IMR-90 (cell line): ENCODE measurements at regions not wholly inside any gene's neighbourhood (a gene's known extent, or its start where the extent isn't known, plus 50 kb on each side); places are given as distances from the start of the nearest gene placed in this dataset.

Source experiments
- ATAC-seq: fragments of 200-7000 bp; cut with Tn5 transposase; 2 replicates; pipeline ENCODE4 v1.9.1; 2020; ENCODE audit warnings: low read depth, mild to moderate bottlenecking, moderate library complexity
- BruUV-seq: library from RNA; stranded (reverse); fragments of 400-500 nt; replicated peaks from 2 replicates; lab custom pipeline; 2021; lab: Mats Ljungman, UMichigan
- CTCF ChIA-PET: fragments of 300-600 bp; formaldehyde crosslinking; extraction: SDS; loops from one replicate; lab custom pipeline; 2021; ENCODE audit warnings: antibody characterized with exemption; lab: Yijun Ruan, JAX
- POLR2A ChIA-PET: fragments of 300-600 bp; sonication (Branson Sonifier 250); formaldehyde crosslinking; loops from one replicate; lab custom pipeline; 2022; ENCODE audit warnings: antibody characterized with exemption; ENCODE audit not compliant: unreplicated experiment; lab: Charles Lee
- DNase-seq: peaks from one replicate; pipeline ENCODE4 v3.0.0; 2013
- H2AFZ ChIP-seq: replicated peaks from 2 replicates; pipeline ENCODE3; 2013; ENCODE audit warnings: low read length, mild to moderate bottlenecking; ENCODE audit not compliant: poor library complexity
- H2AK5ac ChIP-seq: 2 replicates; pipeline ENCODE4 v1.6.1; 2013; ENCODE audit warnings: low read depth, low read length, inconsistent platforms
- H2AK9ac ChIP-seq: replicated peaks from 2 replicates; pipeline ENCODE3; 2013; ENCODE audit warnings: mild to moderate bottlenecking, low read depth, low read length, moderate library complexity; ENCODE audit not compliant: poor library complexity
- H2BK120ac ChIP-seq: 2 replicates; pipeline ENCODE4 v1.6.1; 2013; ENCODE audit warnings: low read depth, low read length, inconsistent platforms
- H2BK15ac ChIP-seq: 3 replicates; pipeline ENCODE4 v1.6.1; 2013; ENCODE audit warnings: low read depth, low read length, inconsistent platforms
- H2BK20ac ChIP-seq: 2 replicates; pipeline ENCODE4 v1.6.1; 2013; ENCODE audit warnings: low read depth, mild to moderate bottlenecking, inconsistent platforms, low read length, moderate library complexity
- H2BK5ac ChIP-seq: 2 replicates; pipeline ENCODE4 v1.6.1; 2013; ENCODE audit warnings: mild to moderate bottlenecking, low read depth, low read length, inconsistent platforms; ENCODE audit not compliant: poor library complexity, severe bottlenecking
- H3K14ac ChIP-seq: replicated peaks from 2 replicates; pipeline ENCODE4 v1.6.1; 2013; ENCODE audit warnings: low read depth, low read length, inconsistent platforms
- H3K18ac ChIP-seq: 2 replicates; pipeline ENCODE4 v1.6.1; 2013; ENCODE audit warnings: low read depth, low read length, control low read depth
- H3K23ac ChIP-seq: 2 replicates; pipeline ENCODE4 v1.6.1; 2013; ENCODE audit warnings: low read depth, low read length, inconsistent platforms
- H3K27ac ChIP-seq: 2 replicates; pipeline ENCODE4 v1.5.1; 2013; ENCODE audit warnings: mild to moderate bottlenecking, control low read depth, low read length; ENCODE audit not compliant: insufficient read depth
- H3K27me3 ChIP-seq: 2 replicates; pipeline ENCODE4 v1.6.1; 2013; ENCODE audit warnings: low read length; ENCODE audit not compliant: control insufficient read depth, insufficient read depth
- H3K36me3 ChIP-seq: 2 replicates; pipeline ENCODE4 v1.6.1; 2013; ENCODE audit warnings: low read length, mixed read lengths; ENCODE audit not compliant: control insufficient read depth, insufficient read depth
- H3K4ac ChIP-seq: 2 replicates; pipeline ENCODE4 v1.6.1; 2013; ENCODE audit warnings: low read depth, low read length, inconsistent platforms
- H3K4me1 ChIP-seq: 2 replicates; pipeline ENCODE4 v1.6.1; 2013; ENCODE audit warnings: low read length, mixed read lengths; ENCODE audit not compliant: control insufficient read depth, insufficient read depth
- H3K4me2 ChIP-seq: 2 replicates; pipeline ENCODE4 v1.6.1; 2013; ENCODE audit warnings: low read depth, mild to moderate bottlenecking, control low read depth, low read length, moderate library complexity
- H3K4me3 ChIP-seq: 2 replicates; pipeline ENCODE4 v1.5.1; 2013; ENCODE audit warnings: low read depth, mild to moderate bottlenecking, control low read depth, low read length, moderate library complexity; ENCODE audit not compliant: insufficient read depth
- H3K56ac ChIP-seq: 2 replicates; pipeline ENCODE4 v1.6.1; 2013; ENCODE audit warnings: low read length, inconsistent platforms; ENCODE audit not compliant: insufficient read depth; ENCODE audit errors: extremely low read depth
- H3K79me1 ChIP-seq, 2 experiments: 2 replicates each; pipeline ENCODE4 v1.6.1; 2013; ENCODE audit warnings: low read length in 2 of 2, inconsistent platforms in 1 of 2, low read depth in 1 of 2
- H3K9ac ChIP-seq: 2 replicates; pipeline ENCODE4 v1.6.1; 2013; ENCODE audit warnings: low read depth, low read length, control low read depth
- H3K9me1 ChIP-seq: 2 replicates; pipeline ENCODE4 v1.6.1; 2013; ENCODE audit warnings: low read length, inconsistent platforms; ENCODE audit not compliant: insufficient read depth
- H3K9me3 ChIP-seq: 2 replicates; pipeline ENCODE4 v1.6.1; 2013; ENCODE audit warnings: low read length; ENCODE audit not compliant: control insufficient read depth, insufficient read depth
- H4K20me1 ChIP-seq: 2 replicates; pipeline ENCODE4 v1.6.1; 2013; ENCODE audit warnings: low read length, inconsistent platforms; ENCODE audit not compliant: insufficient read depth
- H4K5ac ChIP-seq: 2 replicates; pipeline ENCODE4 v1.6.1; 2013; ENCODE audit warnings: mild to moderate bottlenecking, low read depth, low read length, control low read depth
- H4K8ac ChIP-seq, 2 experiments: 2 replicates each; pipeline ENCODE4 v1.6.1; 2013; ENCODE audit warnings: low read depth in 2 of 2, low read length in 2 of 2, control low read depth in 1 of 2, inconsistent platforms in 1 of 2
- H4K91ac ChIP-seq: 2 replicates; pipeline ENCODE4 v1.6.1; 2013; ENCODE audit warnings: low read depth, low read length, inconsistent platforms; ENCODE audit not compliant: insufficient read depth
- CHD1 ChIP-seq: IDR thresholded peaks from 2 replicates; pipeline ENCODE4 v1.6.1; 2012; ENCODE audit warnings: low read depth, low read length, improper control_type of control experiment
- MAFK ChIP-seq: IDR thresholded peaks from 2 replicates; pipeline ENCODE4 v1.6.1; 2012; ENCODE audit warnings: low read depth, low read length, improper control_type of control experiment
- MXI1 ChIP-seq: IDR thresholded peaks from 2 replicates; pipeline ENCODE4 v1.6.1; 2012; ENCODE audit warnings: low read depth, mild to moderate bottlenecking, low read length, moderate library complexity, borderline replicate concordance
- WGBS, 2 experiments: methylation state at CpG; one replicate each; pipeline versions ENCODE4 v1.1.5 to v1.1.7; 2013; ENCODE audit warnings: missing lambda C conversion rate in 2 of 2; ENCODE audit not compliant: insufficient read length in 1 of 2; ENCODE audit errors: extremely low coverage in 2 of 2; 5-methylcytosine and 5-hydroxymethylcytosine counted together
- dilution Hi-C: fragments of 300-500 bp; cut with HindIII; formaldehyde crosslinking; loops from one replicate; pipeline ENCODE4 v1.14.3; 2018; ENCODE audit warnings: low sequenced_read_pairs; ENCODE audit not compliant: unreplicated experiment
- in situ Hi-C: fragments of 300-500 bp; cut with MboI; formaldehyde crosslinking; loops from 3 replicates; pipeline ENCODE4 v1.14.3; 2019; ENCODE audit warnings: low sequenced_read_pairs, inconsistent platforms, mixed read lengths
- intact Hi-C: fragments of 100-400 bp; cut with micrococcal nuclease; formaldehyde crosslinking; loops from 2 replicates; pipeline ENCODE4 v1.10.0; 2022

- H3K18ac ChIP-seq = no peak overlapping the region
- POLR2A ChIA-PET = no interaction called here
- H3K4me3 ChIP-seq = no peak overlapping the region
- H3K56ac ChIP-seq = no peak overlapping the region; the same call in 1 of the 2 replicates
- in situ Hi-C loops (no loop called here), intact Hi-C loops (no loop called here), dilution Hi-C loops (no loop called here)
- no peak overlapping the region for H3K27ac ChIP-seq
- 42% methylated on average over 2 of the region's 5 CpGs; no CpG with 5 or more reads in 1 of the 2 experiments for WGBS, 2 experiments
- DNase-seq = no peak
- H2BK20ac ChIP-seq = no peak overlapping the region
- no peaks in the 10 kb centered on the region for H3K79me1 ChIP-seq
- no peaks in the 10 kb centered on the region for H3K27me3 ChIP-seq
- H2AFZ ChIP-seq = no peak overlapping the region
- no peaks in the 10 kb centered on the region for H3K36me3 ChIP-seq
- CTCF ChIA-PET = no interaction called here
- BruUV-seq = no TSS peak
- H3K4ac ChIP-seq = no peak overlapping the region
- no peak overlapping the region for H3K4me2 ChIP-seq
- ATAC-seq = no peak
- no peak overlapping the region for H4K91ac ChIP-seq
- H3K14ac ChIP-seq = no peak overlapping the region
- H3K9me3 ChIP-seq = 0 out of 2 replicates have a peak, but pooled peaks cover 3% of the 10 kb centered on the region
- no peak overlapping the region for H2AK9ac ChIP-seq
- no peak overlapping the region for H2BK120ac ChIP-seq
- H4K20me1 ChIP-seq = no peaks in the 10 kb centered on the region
- no peak overlapping the region for H2AK5ac ChIP-seq
- no peak overlapping the region for H3K23ac ChIP-seq
- no peak for TF ChIP-seq CHD1
- TF ChIP-seq MAFK = peak; percentile 34; the same call in 1 of the 2 replicates
- no peak for TF ChIP-seq MXI1
- no peak overlapping the region for H4K5ac ChIP-seq
- no peak overlapping the region for H3K9ac ChIP-seq
- H2BK5ac ChIP-seq = no peak overlapping the region
- H2BK15ac ChIP-seq = no peak overlapping the region
- H3K4me1 ChIP-seq = no peaks in the 10 kb centered on the region
- no peaks in the 10 kb centered on the region for H3K9me1 ChIP-seq
- H4K8ac ChIP-seq = no peak overlapping the region
Observed at GRCh38 chr2:140108706-140109475, 1328.7 kb upstream of the NXPH2 start.
